ENCODE measurements at regions not wholly inside any gene's neighbourhood (a gene's known extent, or its start where the extent isn't known, plus 50 kb on each side); places are given as distances from the start of the nearest gene placed in this dataset.
"Not testable (repeated sequence)": the region's sequence is repeated elsewhere in the genome, so short reads cannot be mapped to it uniquely, and the experiment has no call there.

- no peak overlapping the region for H3K4me3 ChIP-seq (ENCODE audit: low read length)
- DNase-seq (ENCODE audit: low read depth, low spot score), result no peak
These were observed 96.8 kb upstream of the SERPINE2 start for GRCh38 chr2:224135881-224136280.

- no peak for DNase-seq (ENCODE audit: low read depth, low spot score)
- H3K4me3 ChIP-seq (ENCODE audit: low read length), result no peak overlapping the region
These were observed 95.1 kb upstream of the SERPINE2 start for GRCh38 chr2:224134003-224134734.

DNA sequence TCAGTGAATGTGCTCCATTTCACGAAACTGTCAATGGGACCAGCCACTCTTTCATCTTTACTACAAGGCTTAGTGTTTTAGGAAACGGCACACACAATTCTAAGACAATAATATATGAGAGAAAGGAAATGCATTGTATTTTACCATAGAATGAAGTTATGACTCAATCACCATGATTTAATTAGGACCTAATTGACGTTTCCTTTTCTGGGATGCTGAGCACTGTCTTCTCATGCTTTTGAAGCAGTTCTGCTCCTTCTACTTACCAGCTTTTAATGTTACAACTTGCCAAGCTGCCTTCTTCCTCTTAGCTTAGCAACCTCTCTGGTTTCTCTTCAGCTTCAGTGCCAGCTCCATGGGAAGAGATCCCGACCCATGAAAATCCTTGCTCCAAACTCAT, 94.3 kb upstream of the SERPINE2 start:
- DNase-seq (ENCODE audit: low read depth, low spot score), result no peak
- no peak overlapping the region for H3K4me3 ChIP-seq (ENCODE audit: low read length)

- no peak for DNase-seq (ENCODE audit: low read depth, low spot score)
- H3K4me3 ChIP-seq (ENCODE audit: low read length), result no peak overlapping the region
These were observed 88.9 kb upstream of the SERPINE2 start for GRCh38 chr2:224127871-224128501.

DNA sequence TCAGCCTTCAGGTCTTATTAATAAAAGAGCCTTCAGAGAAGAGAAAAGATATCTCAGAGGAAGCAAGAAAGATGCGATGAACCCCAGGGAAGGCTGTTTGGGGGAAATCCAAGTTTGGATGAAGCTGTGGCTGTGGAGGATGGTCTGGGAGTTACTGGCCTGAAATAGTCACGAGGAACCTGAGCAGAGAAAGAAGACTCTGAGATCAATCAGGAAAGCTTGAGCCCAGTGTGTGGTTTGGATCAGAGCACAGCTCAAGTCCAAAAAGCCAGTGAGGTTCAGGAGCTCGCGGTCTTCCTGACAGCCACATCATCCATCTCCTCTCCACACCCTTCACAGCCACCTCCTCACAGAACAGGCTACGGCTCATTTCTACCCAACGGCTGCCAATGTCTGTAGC, 87.4 kb upstream of the SERPINE2 start:
- H3K4me3 ChIP-seq (ENCODE audit: low read length), result no peak overlapping the region
- DNase-seq (ENCODE audit: low read depth, low spot score), result no peak

DNA sequence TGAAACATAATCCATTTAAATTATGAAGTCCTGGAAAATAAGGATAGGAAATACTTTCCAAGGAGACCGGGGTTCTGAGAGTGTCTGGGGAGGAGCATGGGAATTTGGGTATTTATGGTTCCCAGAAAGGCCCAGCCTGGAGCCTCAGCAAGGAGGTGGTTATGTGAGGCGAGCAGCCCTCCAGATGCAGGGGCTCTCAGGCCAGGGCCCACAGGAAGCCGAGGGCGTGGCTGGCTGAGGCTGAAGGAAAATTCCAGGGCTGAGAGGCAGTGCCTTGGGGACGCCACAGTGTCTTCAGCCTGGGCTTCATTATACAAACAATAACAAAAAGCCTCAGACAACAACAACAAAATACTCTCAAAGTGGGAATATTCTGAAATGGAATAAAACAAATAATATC, 86.9 kb upstream of the SERPINE2 start:
- DNase-seq (ENCODE audit: low read depth, low spot score), result no peak
- no peak overlapping the region for H3K4me3 ChIP-seq (ENCODE audit: low read length)

DNA sequence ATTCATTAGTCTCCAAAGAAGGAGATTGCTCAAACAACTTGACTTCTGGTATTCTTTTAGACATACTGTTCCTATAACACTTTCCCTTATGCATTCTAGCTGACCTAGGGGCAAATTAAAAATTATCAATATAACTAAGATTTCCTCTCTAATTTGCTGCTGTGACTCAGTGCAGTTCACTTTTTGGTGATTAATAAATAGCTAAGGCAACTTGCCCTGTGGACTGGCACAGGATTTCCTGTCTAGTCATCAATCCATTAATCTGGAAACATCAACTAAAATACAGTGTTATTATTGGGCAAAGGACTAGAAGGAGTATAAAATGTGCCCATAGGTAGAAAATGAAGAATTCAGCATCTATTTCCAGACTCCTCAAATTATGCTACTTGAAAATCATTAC, 83.5 kb upstream of the SERPINE2 start:
- DNase-seq (ENCODE audit: low read depth, low spot score), result no peak
- no peak overlapping the region for H3K4me3 ChIP-seq (ENCODE audit: low read length)

DNA sequence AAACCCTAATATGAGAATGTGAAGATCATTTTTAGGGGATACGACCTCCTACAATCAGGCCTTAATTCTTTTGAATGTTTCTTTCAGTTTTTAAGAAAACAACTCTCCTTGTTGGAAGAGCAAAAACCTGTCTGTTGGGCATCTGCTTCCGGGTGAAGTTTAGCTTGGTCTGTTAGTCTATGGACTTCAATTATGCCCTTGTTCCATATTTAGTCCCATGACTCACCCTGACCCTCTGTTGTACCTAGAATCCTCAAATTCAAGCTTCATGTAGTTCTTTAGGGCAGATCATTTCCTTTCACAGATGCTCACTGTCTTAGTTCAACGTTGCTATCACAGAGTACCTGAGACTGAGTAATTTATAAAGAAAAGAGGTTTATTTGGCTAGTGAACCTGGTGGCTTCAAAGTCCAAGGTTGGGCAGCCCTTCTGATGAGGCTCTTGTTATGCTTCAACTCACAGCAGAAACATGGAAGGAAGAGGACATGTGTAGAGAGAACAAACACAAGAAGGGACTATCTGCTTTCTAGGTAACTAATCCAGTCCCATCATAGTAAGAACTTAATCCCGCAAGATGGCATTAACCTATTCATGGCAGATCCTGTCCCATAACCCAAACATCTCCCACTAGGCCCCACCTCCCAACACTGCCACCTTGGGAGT, 82.5 kb upstream of the SERPINE2 start:
- DNase-seq (ENCODE audit: low read depth, low spot score), result no peak
- H3K4me3 ChIP-seq (ENCODE audit: low read length), result no peak overlapping the region

DNA sequence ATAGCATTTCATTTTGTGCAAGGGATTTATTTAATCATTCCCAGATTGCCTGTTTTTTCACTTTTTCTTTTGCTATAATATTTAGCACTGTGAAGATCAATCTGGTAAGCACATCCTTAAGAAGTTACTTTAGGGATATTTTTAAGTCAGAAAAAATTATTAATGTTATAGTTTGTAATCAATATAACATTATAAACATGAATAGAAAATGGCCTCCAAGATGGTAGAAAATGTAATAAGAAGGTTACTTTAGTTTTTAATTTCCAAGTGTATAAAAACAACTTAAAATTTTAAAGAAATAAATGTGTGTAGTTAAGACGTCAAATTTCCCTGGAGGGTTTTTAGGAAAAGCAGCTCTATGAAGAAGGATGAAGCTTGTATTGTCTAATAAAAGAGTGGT, 81.9 kb upstream of the SERPINE2 start:
- H3K4me3 ChIP-seq (ENCODE audit: low read length), result no peak overlapping the region
- DNase-seq (ENCODE audit: low read depth, low spot score), result no peak

DNA sequence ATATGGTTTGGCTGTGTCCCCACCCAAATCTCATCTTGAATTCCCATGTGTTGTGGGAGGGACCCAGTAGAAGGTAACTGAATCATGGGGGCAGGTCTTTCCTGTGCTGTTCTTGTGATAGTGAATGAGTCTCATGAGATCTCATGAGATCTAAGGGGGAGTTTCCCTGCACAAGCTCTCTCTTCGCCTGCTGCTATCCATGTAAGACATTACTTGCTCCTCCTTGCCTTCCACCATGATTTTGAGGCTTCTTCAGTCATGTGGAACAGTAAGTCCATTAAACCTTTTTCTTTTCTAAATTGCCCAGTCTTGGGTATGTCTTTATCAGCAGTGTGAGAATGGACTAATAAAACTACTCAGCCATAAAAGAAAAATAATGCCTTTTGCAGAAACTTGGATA, 80.8 kb upstream of the SERPINE2 start:
- not testable (repeated sequence) for DNase-seq (ENCODE audit: low read depth, low spot score); H3K4me3 ChIP-seq (ENCODE audit: low read length)

- H3K4me3 ChIP-seq (ENCODE audit: low read length), result no peak overlapping the region
- DNase-seq (ENCODE audit: low read depth, low spot score), result no peak
These were observed 75.3 kb upstream of the SERPINE2 start for GRCh38 chr2:224114428-224114827.

- not testable (repeated sequence) for DNase-seq (ENCODE audit: low read depth, low spot score); H3K4me3 ChIP-seq (ENCODE audit: low read length)
These were observed 74.8 kb upstream of the SERPINE2 start for GRCh38 chr2:224113930-224114329.

DNA sequence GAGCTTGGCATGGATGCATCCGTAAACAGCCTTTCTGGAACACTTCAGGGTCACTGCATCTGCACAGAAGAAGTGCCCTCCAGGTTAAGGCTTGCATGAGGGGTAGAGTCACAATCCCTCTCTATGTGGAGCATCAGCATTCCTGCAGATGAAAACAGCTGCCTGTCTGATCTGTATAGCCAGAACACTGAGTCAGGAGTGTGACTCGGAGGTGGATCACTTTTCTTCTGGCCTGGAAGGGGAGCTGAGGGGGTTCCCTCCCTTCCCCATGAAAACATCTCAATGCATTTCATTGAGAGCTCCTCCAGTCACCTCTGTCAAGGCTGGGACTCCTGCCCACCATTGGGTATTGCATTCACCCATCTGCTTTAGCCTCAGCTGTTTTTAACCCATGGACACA, 72.5 kb upstream of the SERPINE2 start:
- H3K4me3 ChIP-seq (ENCODE audit: low read length), result no peak overlapping the region
- DNase-seq (ENCODE audit: low read depth, low spot score), result no peak

DNA sequence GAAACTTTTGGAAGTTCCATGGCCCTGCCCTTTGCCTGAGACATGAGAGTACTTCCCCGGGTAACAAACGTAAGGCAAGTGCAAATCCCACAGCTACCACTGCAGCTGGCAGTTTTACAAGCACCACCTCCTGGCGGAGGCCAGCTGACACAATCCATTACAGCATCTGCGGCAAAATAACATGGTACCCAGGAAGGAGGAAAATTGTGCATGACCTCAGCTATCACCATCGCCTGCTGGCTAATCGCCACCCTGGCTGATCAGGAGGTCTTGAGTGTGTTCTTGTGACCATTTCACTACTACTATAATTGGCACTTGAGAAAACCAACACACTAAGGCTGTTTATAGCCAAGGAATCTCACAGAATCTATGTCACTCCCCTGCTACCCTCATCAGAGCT, 71.7 kb upstream of the SERPINE2 start:
- no peak for DNase-seq (ENCODE audit: low read depth, low spot score)
- no peak overlapping the region for H3K4me3 ChIP-seq (ENCODE audit: low read length)

DNA sequence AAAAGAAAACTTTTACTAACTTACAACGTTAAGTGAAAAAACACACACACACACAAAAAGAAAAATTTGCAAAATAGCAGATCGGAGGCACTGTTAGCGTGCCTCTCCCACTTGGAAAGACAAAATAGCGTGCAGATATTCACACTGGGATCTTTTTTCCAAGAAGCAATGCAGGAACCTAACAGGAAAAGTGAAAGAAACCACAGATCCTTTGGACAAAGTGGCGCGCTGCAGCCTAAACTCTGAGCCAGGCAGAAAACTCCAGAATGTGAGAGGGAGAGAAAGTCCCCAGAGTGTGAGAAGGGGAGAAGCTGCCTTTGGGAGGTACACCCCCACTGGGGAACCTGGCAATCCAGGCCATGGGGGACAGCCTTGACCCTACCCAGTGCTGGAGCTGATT, 70.7 kb upstream of the SERPINE2 start:
- no peak for DNase-seq (ENCODE audit: low read depth, low spot score)

DNA sequence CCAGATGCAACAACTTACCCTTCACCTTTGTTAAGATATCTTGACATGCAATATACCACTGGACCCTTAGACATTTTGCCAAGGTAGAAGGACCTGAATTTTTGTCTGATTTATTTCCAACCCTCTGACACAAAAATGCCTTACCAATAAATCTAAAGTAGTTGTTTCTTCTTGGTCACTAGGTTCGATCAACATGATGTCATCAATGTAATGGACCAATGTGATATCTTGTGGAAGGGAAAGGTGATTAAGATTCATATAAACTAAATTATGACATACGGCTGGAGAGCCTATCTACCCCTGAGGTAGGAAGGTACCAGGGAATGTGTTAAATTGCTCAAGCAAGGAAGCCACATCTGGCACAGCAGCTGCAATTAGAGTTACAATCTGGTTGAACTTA, 67.7 kb upstream of the SERPINE2 start:
- H3K4me3 ChIP-seq (ENCODE audit: low read length), result no peak overlapping the region
- no peak for DNase-seq (ENCODE audit: low read depth, low spot score)

More for the DNA sequence above, 70.7 kb upstream of the SERPINE2 start:
- H3K4me3 ChIP-seq (ENCODE audit: low read length), result no peak overlapping the region

DNA sequence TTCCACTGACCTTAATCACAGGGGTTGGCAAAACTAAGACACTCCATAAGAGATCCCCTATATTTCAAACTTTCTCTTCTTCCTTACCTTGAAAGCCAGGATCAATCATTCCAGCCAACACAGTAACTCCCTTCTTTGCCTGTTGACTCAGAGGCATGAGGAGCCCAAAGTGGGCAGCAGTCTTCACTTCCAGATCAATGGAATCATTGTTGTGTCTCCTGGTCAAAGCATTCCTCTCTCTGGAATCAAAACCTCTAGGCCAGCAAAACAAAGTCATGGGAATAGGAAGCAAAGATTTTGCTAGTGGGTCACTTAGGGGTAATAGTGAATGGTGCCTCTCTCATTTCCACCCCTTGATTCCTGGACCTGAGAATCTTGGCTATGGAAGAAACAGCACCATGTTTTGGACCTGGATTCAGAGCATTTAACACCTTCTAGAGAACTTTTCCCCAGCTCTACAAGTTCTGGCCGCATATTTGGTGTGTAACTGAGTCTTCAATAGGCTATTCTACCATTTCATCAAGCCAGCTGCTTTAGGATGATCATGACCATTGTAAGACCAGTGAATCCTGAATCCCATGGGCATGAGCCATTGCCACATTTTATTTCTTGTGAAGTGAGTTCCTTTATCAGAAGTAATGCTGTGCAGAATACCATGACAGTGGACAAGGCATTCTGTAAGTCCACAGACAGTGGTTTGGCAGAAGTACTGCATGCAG, 65.7 kb upstream of the SERPINE2 start:
- H3K4me3 ChIP-seq (ENCODE audit: low read length), result no peak overlapping the region
- no peak for DNase-seq (ENCODE audit: low read depth, low spot score)

- no peak for DNase-seq (ENCODE audit: low read depth, low spot score)
- no peak overlapping the region for H3K4me3 ChIP-seq (ENCODE audit: low read length)
These were observed 64.6 kb upstream of the SERPINE2 start for GRCh38 chr2:224103651-224104050.

- no peak for DNase-seq (ENCODE audit: low read depth, low spot score)
- H3K4me3 ChIP-seq (ENCODE audit: low read length), result no peak overlapping the region
These were observed 63.9 kb upstream of the SERPINE2 start for GRCh38 chr2:224102991-224103390.
